OCI-LY3 (cell line): ENCODE measurements at regions not wholly inside any gene's neighbourhood (a gene's known extent, or its start where the extent isn't known, plus 50 kb on each side); places are given as distances from the start of the nearest gene placed in this dataset.

Experiments used
- H2AFZ ChIP-seq: fragments of 200-600, 300-600 bp; shearing (Covaris generic); 2 replicates; pipeline ENCODE4 v1.6.0; 2014; ENCODE audit warnings: antibody characterized with exemption, low read depth, low read length
- H3K27ac ChIP-seq: fragments of 200-600, 300-600 bp; sonication (generic); 2 replicates; pipeline ENCODE4 v1.5.1; 2014; ENCODE audit warnings: mild to moderate bottlenecking, low read length, moderate library complexity, mixed read lengths
- H3K27me3 ChIP-seq: fragments of 200-600, 300-600 bp; sonication (generic); 2 replicates; pipeline ENCODE4 v1.6.1; 2014; ENCODE audit warnings: low read depth, low read length, mixed read lengths
- H3K36me3 ChIP-seq: fragments of 200-600, 300-600 bp; sonication (generic); replicated peaks from 2 replicates; pipeline ENCODE3; 2014; ENCODE audit warnings: low read depth, low read length, mixed read lengths
- H3K4me1 ChIP-seq: fragments of 300-600, 200-600 bp; sonication (generic); 2 replicates; pipeline ENCODE4 v1.6.1; 2014; ENCODE audit warnings: low read length, mixed read lengths
- H3K4me2 ChIP-seq: fragments of 200-600, 300-600 bp; sonication (generic); 2 replicates; pipeline ENCODE4 v1.6.1; 2014; ENCODE audit warnings: low read length, mixed read lengths
- H3K4me3 ChIP-seq: fragments of 300-600, 200-600 bp; sonication (generic); 2 replicates; pipeline ENCODE4 v1.5.1; 2014; ENCODE audit warnings: antibody characterized with exemption, mild to moderate bottlenecking, low read length, moderate library complexity
- H3K79me2 ChIP-seq: fragments of 300-600, 200-600 bp; shearing (Covaris generic); 2 replicates; pipeline ENCODE4 v1.6.1; 2014; ENCODE audit warnings: mild to moderate bottlenecking, low read length, mixed read lengths
- H3K9ac ChIP-seq: fragments of 300-600, 200-600 bp; shearing (Covaris generic); 2 replicates; pipeline ENCODE4 v1.6.0; 2014; ENCODE audit warnings: mild to moderate bottlenecking, low read length, moderate library complexity
- H3K9me3 ChIP-seq: fragments of 200-600, 300-600 bp; shearing (Covaris generic); 2 replicates; pipeline ENCODE4 v1.6.1; 2014; ENCODE audit warnings: low read length, mixed read lengths; ENCODE audit not compliant: insufficient read depth
- H4K20me1 ChIP-seq: fragments of 200-600, 300-600 bp; sonication (generic); 2 replicates; pipeline ENCODE4 v1.6.1; 2016; ENCODE audit warnings: low read length, mixed read lengths; ENCODE audit not compliant: insufficient read depth
- EZH2phosphoT487 ChIP-seq: fragments of 200-600 bp; shearing (Covaris generic); IDR thresholded peaks from 2 replicates; pipeline ENCODE4 v1.6.1; 2018; ENCODE audit warnings: antibody characterized with exemption, mixed run types, low read depth
- TF ChIP-seq, protein P1 (sequence below): fragments of 200-600, 300-600 bp; sonication (generic); IDR thresholded peaks from 2 replicates; pipeline ENCODE4 v1.5.1; 2014; ENCODE audit warnings: antibody characterized with exemption, low read length, low read depth

DNA sequence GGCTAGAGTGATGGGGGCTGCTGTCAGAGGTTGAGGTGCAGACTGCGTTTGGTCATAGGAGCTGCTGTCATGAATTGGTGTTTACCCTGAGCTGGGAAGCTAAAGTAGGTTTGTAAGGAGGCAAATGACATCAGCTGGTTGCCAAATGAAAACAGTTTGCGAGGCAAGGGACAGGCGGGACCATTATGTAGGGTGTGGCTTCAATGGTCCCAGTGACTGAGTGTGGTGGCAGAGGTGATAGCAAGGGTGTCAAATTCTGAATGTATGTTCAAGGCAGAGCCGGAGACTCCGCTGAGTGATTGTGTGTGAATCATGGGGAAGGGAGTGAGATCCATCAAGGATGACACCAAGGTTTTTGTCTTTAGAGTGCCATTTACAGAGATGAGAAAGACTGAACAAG is 359.5 kb downstream of the VRK1 start:
- no peak overlapping the region for H3K27ac ChIP-seq
- 0 out of 2 replicates have a peak, but pooled peaks cover 3% of the 10 kb centered on the region for H3K27me3 ChIP-seq
- H3K4me3 ChIP-seq = no peak overlapping the region
- H3K4me2 ChIP-seq = no peak overlapping the region
- no peak overlapping the region for H2AFZ ChIP-seq
- H4K20me1 ChIP-seq = no peaks in the 10 kb centered on the region
- no peaks in the 10 kb centered on the region for H3K4me1 ChIP-seq
- peaks cover 5% of the 10 kb centered on the region; the same call in 1 of the 2 replicates for H3K9me3 ChIP-seq
- no peak overlapping the region for H3K9ac ChIP-seq
- no peaks in the 10 kb centered on the region for H3K79me2 ChIP-seq
- no peaks in the 10 kb centered on the region for H3K36me3 ChIP-seq
- no peak for TF ChIP-seq EZH2phosphoT487

DNA sequence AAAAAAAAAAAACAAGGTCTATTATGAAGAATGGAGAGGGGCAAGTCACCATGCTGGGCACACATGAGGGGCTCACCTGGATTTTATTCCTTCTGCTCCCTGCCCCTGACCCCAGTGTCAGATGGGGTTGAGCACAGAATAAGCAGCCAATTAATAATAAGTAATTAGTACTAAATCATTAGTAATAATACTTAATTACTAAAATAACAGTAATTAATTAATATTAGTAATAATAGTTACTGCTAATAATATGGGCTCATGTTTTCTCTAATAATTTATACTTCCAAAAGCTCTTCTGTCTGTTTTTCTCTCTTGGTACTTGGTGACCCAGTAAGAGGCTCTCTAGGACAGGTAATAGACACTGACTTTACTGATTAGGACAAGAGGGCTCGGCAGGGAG is 360.9 kb downstream of the VRK1 start:
- H3K79me2 ChIP-seq = no peaks in the 10 kb centered on the region
- H3K4me1 ChIP-seq = no peaks in the 10 kb centered on the region
- H3K27me3 ChIP-seq = 0 out of 2 replicates have a peak, but pooled peaks cover 3% of the 10 kb centered on the region
- H3K27ac ChIP-seq = no peak overlapping the region
- no peak overlapping the region for H2AFZ ChIP-seq
- H3K36me3 ChIP-seq = no peaks in the 10 kb centered on the region
- H3K9ac ChIP-seq = no peak overlapping the region
- no peak overlapping the region for H3K4me2 ChIP-seq
- H3K9me3 ChIP-seq = peaks cover 5% of the 10 kb centered on the region; the same call in 1 of the 2 replicates
- no peaks in the 10 kb centered on the region for H4K20me1 ChIP-seq
- TF ChIP-seq, protein P1, sequence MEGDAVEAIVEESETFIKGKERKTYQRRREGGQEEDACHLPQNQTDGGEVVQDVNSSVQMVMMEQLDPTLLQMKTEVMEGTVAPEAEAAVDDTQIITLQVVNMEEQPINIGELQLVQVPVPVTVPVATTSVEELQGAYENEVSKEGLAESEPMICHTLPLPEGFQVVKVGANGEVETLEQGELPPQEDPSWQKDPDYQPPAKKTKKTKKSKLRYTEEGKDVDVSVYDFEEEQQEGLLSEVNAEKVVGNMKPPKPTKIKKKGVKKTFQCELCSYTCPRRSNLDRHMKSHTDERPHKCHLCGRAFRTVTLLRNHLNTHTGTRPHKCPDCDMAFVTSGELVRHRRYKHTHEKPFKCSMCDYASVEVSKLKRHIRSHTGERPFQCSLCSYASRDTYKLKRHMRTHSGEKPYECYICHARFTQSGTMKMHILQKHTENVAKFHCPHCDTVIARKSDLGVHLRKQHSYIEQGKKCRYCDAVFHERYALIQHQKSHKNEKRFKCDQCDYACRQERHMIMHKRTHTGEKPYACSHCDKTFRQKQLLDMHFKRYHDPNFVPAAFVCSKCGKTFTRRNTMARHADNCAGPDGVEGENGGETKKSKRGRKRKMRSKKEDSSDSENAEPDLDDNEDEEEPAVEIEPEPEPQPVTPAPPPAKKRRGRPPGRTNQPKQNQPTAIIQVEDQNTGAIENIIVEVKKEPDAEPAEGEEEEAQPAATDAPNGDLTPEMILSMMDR = no peak
- TF ChIP-seq EZH2phosphoT487 = no peak
- no peak overlapping the region for H3K4me3 ChIP-seq

DNA sequence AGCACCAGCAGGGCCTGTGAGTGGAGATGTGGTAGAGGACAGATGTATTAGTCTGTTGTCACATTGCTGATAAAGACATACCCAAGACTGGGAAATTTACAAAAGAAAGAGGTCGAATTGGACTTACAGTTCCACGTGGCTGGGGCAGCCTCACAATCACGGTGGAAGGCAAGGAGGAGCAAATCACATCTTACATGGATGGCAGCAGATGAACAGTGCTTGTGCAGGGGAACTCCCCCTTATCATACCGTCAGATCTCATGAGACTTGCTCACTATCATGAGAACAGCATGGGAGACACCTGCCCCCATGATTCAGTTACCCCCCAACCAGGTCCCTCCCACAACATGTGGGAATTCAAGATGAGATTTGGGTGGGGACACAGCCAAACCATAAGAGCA is 361.9 kb downstream of the VRK1 start:
- H3K9me3 ChIP-seq = peaks cover 5% of the 10 kb centered on the region; the same call in 1 of the 2 replicates
- H3K27ac ChIP-seq = no peak overlapping the region
- H3K4me3 ChIP-seq = no peak overlapping the region
- no peaks in the 10 kb centered on the region for H4K20me1 ChIP-seq
- H3K36me3 ChIP-seq = no peaks in the 10 kb centered on the region
- H2AFZ ChIP-seq = no peak overlapping the region
- no peak overlapping the region for H3K4me2 ChIP-seq
- H3K79me2 ChIP-seq = no peaks in the 10 kb centered on the region
- H3K4me1 ChIP-seq = no peaks in the 10 kb centered on the region
- no peak overlapping the region for H3K9ac ChIP-seq
- TF ChIP-seq, protein P1 = no peak
- TF ChIP-seq EZH2phosphoT487 = no peak
- 0 out of 2 replicates have a peak, but pooled peaks cover 3% of the 10 kb centered on the region for H3K27me3 ChIP-seq

DNA sequence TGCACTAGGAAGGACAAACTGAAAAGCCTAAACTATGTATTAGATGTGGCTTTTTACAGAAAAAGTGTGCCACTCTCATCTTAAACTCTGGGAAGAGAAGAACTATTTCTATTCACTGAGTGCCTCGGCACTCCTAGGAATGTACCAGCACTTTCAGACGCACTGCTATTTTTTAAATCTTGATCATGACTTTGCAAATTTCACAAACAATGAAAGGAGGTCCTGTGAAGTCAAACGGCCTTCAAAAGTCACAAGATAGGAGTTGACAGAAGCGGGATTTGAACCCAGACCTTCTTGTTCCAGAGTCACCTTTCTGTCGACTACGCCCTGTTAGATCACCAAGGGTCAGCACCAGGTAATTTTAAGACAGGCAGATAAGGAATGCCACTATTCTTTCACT is 365.4 kb downstream of the VRK1 start:
- no peaks in the 10 kb centered on the region for H3K79me2 ChIP-seq
- H3K9me3 ChIP-seq = peaks cover 5% of the 10 kb centered on the region; the same call in 1 of the 2 replicates
- H3K4me3 ChIP-seq = no peak overlapping the region
- no peaks in the 10 kb centered on the region for H4K20me1 ChIP-seq
- no peak overlapping the region for H3K27ac ChIP-seq
- H3K4me1 ChIP-seq = no peaks in the 10 kb centered on the region
- no peak overlapping the region for H2AFZ ChIP-seq
- TF ChIP-seq EZH2phosphoT487 = no peak
- TF ChIP-seq, protein P1 = no peak
- H3K27me3 ChIP-seq = peaks cover 5% of the 10 kb centered on the region; the same call in 1 of the 2 replicates
- H3K36me3 ChIP-seq = no peaks in the 10 kb centered on the region
- H3K9ac ChIP-seq = no peak overlapping the region
- H3K4me2 ChIP-seq = no peak overlapping the region
